WTC11 (cell line): ENCODE measurements at regions not wholly inside any gene's neighbourhood (a gene's known extent, or its start where the extent isn't known, plus 50 kb on each side); places are given as distances from the start of the nearest gene placed in this dataset.

Source experiments
- ATF6 ChIP-seq: sonication (generic); formaldehyde crosslinking; IDR thresholded peaks from 2 replicates; pipeline ENCODE4 v1.8.1; 2023; ENCODE audit warnings: mild to moderate bottlenecking, missing genetic modification reagents
- E2F1 ChIP-seq: sonication (generic); formaldehyde crosslinking; IDR thresholded peaks from 2 replicates; pipeline ENCODE4 v1.8.0; 2022; ENCODE audit warnings: mild to moderate bottlenecking, missing genetic modification reagents
- ESRRA ChIP-seq: sonication (generic); formaldehyde crosslinking; IDR thresholded peaks from 2 replicates; pipeline ENCODE4 v1.8.1; 2022; ENCODE audit warnings: mild to moderate bottlenecking, missing genetic modification reagents, borderline replicate concordance
- FOXJ3 ChIP-seq: sonication (generic); formaldehyde crosslinking; IDR thresholded peaks from 2 replicates; pipeline ENCODE4 v1.9.0; 2021; ENCODE audit warnings: missing genetic modification reagents, mild to moderate bottlenecking, borderline replicate concordance
- HMGXB4 ChIP-seq: sonication (generic); formaldehyde crosslinking; IDR thresholded peaks from 2 replicates; pipeline ENCODE4 v1.8.1; 2023; ENCODE audit warnings: mild to moderate bottlenecking, moderate library complexity, missing genetic modification reagents
- ZNF138 ChIP-seq: sonication (generic); formaldehyde crosslinking; conservative IDR thresholded peaks from 2 replicates; pipeline ENCODE4 v1.8.1; 2022; ENCODE audit warnings: mild to moderate bottlenecking, moderate library complexity, missing genetic modification reagents
- TF ChIP-seq, protein P1 (sequence below): fragments of 200-600 bp; IDR thresholded peaks from 2 replicates; pipeline ENCODE4 v1.8.0; 2022; ENCODE audit warnings: antibody characterized with exemption
- TF ChIP-seq, protein P2 (sequence below): fragments of 250-450 bp; sonication (Bioruptor Pico); IDR thresholded peaks from 2 replicates; pipeline ENCODE4 v2.1.2; 2022; ENCODE audit warnings: mild to moderate bottlenecking, moderate library complexity

DNA sequence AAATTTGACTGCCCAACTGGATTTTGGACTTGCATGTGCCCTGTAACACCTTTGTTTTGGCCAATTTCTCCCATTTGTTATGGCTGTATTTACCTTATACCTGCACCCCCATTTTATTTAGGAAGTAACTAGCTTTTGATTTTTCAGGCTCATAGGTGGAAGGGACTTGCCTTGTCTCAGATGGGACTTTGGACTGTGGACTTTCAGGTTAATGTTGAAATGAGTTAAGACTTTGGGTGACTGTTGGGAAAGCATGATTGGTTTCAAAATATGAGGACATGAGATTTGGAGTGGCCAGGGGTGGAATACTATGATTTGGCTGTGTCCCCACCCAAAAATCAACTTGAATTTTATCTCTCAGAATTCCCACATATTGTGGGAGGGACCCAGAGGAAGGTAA lies 490.2 kb downstream of the PRR16 start:
- no peak for TF ChIP-seq HMGXB4 (CRISPR knock-in tag)
- TF ChIP-seq, protein P1, sequence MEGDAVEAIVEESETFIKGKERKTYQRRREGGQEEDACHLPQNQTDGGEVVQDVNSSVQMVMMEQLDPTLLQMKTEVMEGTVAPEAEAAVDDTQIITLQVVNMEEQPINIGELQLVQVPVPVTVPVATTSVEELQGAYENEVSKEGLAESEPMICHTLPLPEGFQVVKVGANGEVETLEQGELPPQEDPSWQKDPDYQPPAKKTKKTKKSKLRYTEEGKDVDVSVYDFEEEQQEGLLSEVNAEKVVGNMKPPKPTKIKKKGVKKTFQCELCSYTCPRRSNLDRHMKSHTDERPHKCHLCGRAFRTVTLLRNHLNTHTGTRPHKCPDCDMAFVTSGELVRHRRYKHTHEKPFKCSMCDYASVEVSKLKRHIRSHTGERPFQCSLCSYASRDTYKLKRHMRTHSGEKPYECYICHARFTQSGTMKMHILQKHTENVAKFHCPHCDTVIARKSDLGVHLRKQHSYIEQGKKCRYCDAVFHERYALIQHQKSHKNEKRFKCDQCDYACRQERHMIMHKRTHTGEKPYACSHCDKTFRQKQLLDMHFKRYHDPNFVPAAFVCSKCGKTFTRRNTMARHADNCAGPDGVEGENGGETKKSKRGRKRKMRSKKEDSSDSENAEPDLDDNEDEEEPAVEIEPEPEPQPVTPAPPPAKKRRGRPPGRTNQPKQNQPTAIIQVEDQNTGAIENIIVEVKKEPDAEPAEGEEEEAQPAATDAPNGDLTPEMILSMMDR: no peak
- TF ChIP-seq, protein P2, sequence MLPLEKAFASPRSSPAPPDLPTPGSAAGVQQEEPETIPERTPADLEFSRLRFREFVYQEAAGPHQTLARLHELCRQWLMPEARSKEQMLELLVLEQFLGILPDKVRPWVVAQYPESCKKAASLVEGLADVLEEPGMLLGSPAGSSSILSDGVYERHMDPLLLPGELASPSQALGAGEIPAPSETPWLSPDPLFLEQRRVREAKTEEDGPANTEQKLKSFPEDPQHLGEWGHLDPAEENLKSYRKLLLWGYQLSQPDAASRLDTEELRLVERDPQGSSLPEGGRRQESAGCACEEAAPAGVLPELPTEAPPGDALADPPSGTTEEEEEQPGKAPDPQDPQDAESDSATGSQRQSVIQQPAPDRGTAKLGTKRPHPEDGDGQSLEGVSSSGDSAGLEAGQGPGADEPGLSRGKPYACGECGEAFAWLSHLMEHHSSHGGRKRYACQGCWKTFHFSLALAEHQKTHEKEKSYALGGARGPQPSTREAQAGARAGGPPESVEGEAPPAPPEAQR: no peak
- TF ChIP-seq ZNF138 (CRISPR knock-in tag): no peak
- TF ChIP-seq E2F1 (CRISPR knock-in tag): no peak
- TF ChIP-seq FOXJ3 (CRISPR knock-in tag): no peak
- no peak for TF ChIP-seq ESRRA (CRISPR knock-in tag)
- no peak for TF ChIP-seq ATF6 (CRISPR knock-in tag)
